Activated CD4-positive, alpha-beta T cell treated with anti-CD3 and anti-CD28 coated beads for 4 hours (primary cell): ENCODE measurements at regions not wholly inside any gene's neighbourhood (a gene's known extent, or its start where the extent isn't known, plus 50 kb on each side); places are given as distances from the start of the nearest gene placed in this dataset.

Experiments
- DNase-seq, 2 donors: peaks; one replicate each; pipeline ENCODE4 v3.0.0-alpha.2; 2020

GRCh38 chr9:115629879-115630840 is 512.2 kb upstream of the TNC start:
- DNase-seq, result no peak

DNA sequence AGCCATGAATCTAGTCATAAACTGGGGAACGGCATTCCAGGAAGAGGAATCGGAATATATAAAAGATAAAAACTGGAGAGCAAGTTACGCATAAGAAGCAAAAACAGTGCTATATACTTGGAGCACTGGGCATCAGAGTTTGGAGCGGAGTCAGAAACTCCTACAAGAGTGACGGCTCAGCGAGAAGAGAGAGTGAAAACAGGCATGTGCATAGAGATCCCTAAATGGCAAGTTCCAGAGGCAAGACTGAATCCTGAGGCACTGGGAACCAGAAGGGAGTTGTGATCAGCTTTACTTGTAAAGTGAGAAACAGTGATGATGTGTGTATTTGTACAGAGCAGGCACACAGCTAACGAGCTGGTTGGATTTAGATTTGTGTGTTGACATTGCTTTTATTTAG is 514.4 kb upstream of the TNC start:
- no peak for DNase-seq

GRCh38 chr9:115633104-115633503 is 515.1 kb upstream of the TNC start:
- DNase-seq, result no peak

- DNase-seq, result no peak
These were observed 517.8 kb upstream of the PAPPA start for GRCh38 chr9:115635680-115636383.

DNA sequence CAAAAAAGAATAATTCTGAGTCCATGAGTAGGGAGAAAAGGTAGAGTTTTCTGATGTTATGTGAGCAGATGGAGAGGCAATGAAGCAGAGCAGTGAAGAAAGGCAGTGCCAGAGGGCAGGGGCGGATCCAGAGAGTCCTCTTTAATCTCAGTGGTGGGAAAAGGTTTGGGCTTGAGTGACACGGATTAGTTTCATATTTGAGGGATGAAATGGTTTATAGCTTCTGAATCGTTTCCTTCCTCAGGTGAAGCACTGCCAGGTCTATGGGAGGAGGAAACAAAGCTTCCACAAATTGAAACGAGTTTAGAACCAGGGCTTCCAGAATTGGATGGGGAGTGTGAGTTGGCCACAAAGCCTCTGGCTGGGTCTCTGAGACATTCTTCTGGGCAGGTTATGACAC is 517.0 kb upstream of the PAPPA start:
- no peak for DNase-seq

GRCh38 chr9:115637661-115638060 is 515.9 kb upstream of the PAPPA start:
- DNase-seq, result no peak

GRCh38 chr9:115640887-115641286 is 512.7 kb upstream of the PAPPA start:
- DNase-seq, result no peak

DNA sequence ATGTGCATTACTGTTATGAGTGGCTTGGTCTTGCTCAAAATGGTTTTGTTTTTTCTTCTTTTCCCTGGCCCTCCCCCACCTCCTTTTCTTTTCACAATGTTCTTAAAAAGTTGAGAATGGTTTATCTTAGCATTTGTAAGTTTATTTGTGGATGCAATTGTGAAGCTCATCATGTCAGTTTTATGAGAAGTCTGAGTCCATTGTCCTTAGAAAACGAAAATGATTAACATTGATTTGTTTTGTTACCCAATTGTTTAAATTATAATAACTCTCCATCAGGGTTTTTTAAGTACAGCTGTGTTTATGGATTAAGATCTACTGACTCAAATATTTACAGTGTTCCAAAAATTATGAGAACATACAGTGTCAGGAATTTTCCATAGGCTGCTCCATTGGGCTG is 511.3 kb upstream of the PAPPA start:
- no peak for DNase-seq

DNA sequence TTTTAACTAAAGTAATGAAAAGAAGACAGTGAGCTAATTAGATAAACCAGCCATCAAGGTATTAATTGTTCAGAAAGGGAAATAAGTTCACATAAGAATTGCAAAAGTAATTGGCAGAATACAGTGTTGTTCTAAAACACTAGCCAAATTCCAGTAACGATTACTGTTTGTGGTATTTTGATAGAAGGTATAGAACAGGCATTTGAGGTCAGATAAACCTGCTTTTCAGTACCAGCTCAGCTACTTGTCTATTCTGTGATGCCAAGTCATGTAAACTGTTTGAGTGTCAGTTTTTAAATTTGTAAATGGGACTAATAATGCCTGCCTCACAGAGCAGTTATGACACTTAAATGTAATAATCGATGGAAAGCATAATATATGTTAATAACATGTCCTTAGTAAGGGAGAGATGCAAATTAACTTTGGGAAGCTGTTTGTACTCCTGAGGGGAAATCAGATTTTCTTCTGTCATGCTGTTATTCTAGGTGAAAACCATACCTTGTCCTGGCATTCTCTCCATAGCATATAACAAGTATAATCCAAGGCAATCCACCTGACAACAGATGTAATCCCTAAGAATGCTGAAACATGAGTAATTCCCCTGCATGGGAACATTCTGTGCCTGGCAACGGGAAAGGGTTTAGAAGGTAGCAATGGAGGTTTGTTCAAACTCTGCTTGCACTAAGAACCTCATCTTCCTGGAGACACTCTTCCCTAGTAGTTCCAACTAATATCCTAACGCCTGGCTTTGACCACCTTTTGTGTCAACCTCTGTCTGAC is 509.5 kb upstream of the PAPPA start:
- no peak for DNase-seq

GRCh38 chr9:115649991-115650472 is 503.6 kb upstream of the PAPPA start:
- no peak for DNase-seq

GRCh38 chr9:115650768-115651167 is 502.8 kb upstream of the PAPPA start:
- no peak for DNase-seq

GRCh38 chr9:115651461-115651860 is 502.1 kb upstream of the PAPPA start:
- no peak for DNase-seq

GRCh38 chr9:115653171-115653606 is 500.4 kb upstream of the PAPPA start:
- no peak for DNase-seq

DNA sequence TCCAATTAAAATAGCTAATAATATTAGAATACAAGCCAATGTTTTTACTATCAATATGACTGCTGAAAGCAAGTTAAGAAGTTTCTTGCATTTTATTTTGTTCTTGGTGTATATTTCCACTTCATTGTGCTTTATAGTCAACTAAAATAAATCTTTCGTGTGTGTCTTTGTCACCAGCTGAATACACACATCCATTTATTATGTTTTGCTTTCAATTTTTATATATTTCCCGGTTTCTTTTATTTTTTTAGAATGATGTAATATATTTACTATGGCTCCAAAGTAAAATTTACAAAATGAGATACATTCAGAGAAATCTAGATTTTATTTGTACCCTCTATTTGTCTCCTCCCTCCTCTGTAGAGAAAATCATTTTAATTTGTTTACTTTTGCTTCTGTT is 495.9 kb upstream of the PAPPA start:
- DNase-seq, result no peak

DNA sequence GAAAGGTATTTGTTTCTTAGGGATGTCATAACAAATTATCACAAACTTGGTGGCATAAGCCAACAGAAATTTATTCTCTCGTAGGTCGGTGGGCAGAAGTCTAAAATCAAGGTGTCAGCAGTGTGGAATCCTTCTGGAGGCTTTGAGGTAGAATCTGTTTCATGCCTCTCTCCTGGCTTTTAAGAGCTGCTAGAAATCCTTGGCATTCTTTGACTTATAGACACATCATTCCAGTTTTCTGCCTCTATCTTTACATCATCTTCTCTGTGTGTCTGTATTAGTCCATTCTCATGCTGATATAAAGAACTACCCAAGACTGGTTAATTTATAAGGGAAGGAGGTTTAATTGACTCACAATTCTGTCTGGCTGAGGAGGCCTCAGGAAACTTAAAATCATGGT is 488.1 kb upstream of the PAPPA start:
- DNase-seq, result no peak

GRCh38 chr9:115668521-115668920 is 485.1 kb upstream of the PAPPA start:
- DNase-seq, result no peak

GRCh38 chr9:115671236-115671962 is 482.2 kb upstream of the PAPPA start:
- DNase-seq, result no peak

DNA sequence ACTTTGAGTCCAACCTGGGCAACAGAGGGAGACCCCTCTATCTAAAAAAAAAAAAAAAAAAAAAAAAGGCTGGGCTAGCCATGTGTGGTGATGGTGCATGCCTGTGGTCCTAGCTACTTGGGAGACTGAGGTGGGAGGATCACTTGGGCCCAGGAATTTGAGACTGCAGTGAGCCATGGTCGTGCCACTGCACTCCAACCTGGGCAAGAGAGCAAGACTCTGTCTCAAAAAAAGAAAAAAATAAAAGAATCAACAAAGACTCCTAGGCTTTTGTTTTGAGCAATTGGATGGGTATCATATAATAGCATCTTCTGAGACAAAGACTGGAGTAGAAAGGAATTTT is 481.7 kb upstream of the PAPPA start:
- no peak for DNase-seq

- no peak for DNase-seq
These were observed 480.9 kb upstream of the PAPPA start for GRCh38 chr9:115672477-115673316.

DNA sequence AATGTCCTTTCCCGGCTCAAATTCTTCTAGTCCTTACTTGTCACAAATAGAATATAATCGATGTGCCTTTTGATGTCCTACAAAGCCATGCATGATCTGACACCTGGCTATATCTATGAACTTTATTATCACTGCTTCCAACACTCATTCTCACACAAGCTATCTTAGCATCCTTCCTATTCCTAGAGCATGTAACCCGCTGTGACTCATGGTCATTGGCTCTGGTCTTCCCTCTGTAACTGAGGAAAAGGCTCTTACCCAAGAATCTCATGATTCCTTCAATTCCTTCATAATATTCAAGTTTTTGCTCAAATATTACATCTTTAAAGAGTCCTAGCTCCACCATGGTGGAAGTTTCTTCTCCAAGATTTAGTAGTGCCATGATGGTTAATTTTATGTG is 480.0 kb upstream of the PAPPA start:
- no peak for DNase-seq

DNA sequence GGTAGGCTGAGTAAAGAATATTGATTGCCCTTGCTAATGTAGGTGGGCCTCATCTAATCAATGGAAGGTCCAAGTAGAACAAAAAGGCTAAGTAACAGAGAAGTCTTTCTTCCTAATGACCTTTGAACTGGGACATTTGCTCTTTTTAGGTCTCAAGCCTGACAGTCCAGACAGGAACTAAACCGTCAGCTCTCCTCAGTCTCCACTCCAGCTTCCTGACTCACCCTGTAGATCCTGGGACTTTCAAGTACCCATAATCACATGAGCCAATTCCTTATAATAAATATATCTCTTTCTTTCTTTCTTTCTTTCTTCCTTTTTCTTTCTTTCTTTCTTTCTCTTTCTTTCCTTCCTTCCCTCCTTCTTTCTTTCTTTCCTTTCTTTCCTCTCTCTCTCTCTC is 479.5 kb upstream of the PAPPA start:
- DNase-seq, result no peak

- no peak for DNase-seq
These were observed 477.8 kb upstream of the PAPPA start for GRCh38 chr9:115675834-115676233.
